Gastroesophageal sphincter (tissue), 4 donors: ENCODE measurements at regions not wholly inside any gene's neighbourhood (a gene's known extent, or its start where the extent isn't known, plus 50 kb on each side); places are given as distances from the start of the nearest gene placed in this dataset.

Experiments
- ATAC-seq: fragments of 150-250 bp; one replicate; pipeline ENCODE4 v1.9.1; 2016; ENCODE audit warnings: mild to moderate bottlenecking, moderate library complexity
- H3K27ac ChIP-seq, 4 donors: fragments of 200-600 bp; sonication (generic) in 3 of 4; 1 replicate in 3 of 4; 2 replicates in 1 of 4; pipeline ENCODE4 v1.5.1; 2016 to 2019
- H3K27me3 ChIP-seq: fragments of 200-600 bp; sonication (generic); one replicate; pipeline ENCODE4 v1.5.1; 2019
- H3K36me3 ChIP-seq, 2 donors: fragments of 200-600 bp; sonication (generic); one replicate each; pipeline ENCODE4 v1.5.1; 2019; ENCODE audit warnings: control low read depth in 1 of 2
- H3K4me1 ChIP-seq, 3 donors: fragments of 200-600 bp; sonication (generic); 1 replicate in 2 of 3; 2 replicates in 1 of 3; pipeline ENCODE4 v1.5.1; 2016 to 2019; ENCODE audit warnings: control low read depth in 2 of 3
- H3K4me3 ChIP-seq, 2 donors: fragments of 200-600 bp; sonication (generic); one replicate each; pipeline ENCODE4 v1.5.1; 2019; ENCODE audit warnings: mild to moderate bottlenecking in 1 of 2, moderate library complexity in 1 of 2
- H3K9me3 ChIP-seq, 3 donors: fragments of 200-600 bp; sonication (generic); one replicate each; pipeline ENCODE4 v1.5.1; 2017 to 2019; ENCODE audit warnings: control low read depth in 2 of 3
- EP300 ChIP-seq: sonication (generic); formaldehyde crosslinking; IDR thresholded peaks from one replicate; pipeline ENCODE4 v1.6.1; 2017; ENCODE audit warnings: antibody characterized with exemption, mild to moderate bottlenecking
- POLR2A ChIP-seq, 2 donors: fragments of 450-650 bp; IDR thresholded peaks; one replicate each; pipeline ENCODE4 v1.6.1; 2017; ENCODE audit warnings: antibody characterized with exemption in 2 of 2, mild to moderate bottlenecking in 2 of 2, moderate library complexity in 1 of 2
- POLR2AphosphoS5 ChIP-seq: sonication (generic); formaldehyde crosslinking; IDR thresholded peaks from one replicate; pipeline ENCODE4 v1.6.1; 2017; ENCODE audit warnings: antibody characterized with exemption
- WGBS, 2 donors: methylation state at CpG; one replicate each; pipeline ENCODE4 v1.1.5; 2018; ENCODE audit warnings: low coverage in 1 of 2; 5-methylcytosine and 5-hydroxymethylcytosine counted together
- TF ChIP-seq, protein P1 (sequence below), 4 experiments: fragments of 200-600 bp in 2 of 4; fragments of 450-650 bp in 2 of 4; sonication (generic) in 1 of 4; IDR thresholded peaks; one replicate each; pipeline ENCODE4 v1.5.1; 2017 to 2019; ENCODE audit warnings: antibody characterized with exemption in 4 of 4, mild to moderate bottlenecking in 2 of 4, moderate library complexity in 2 of 4

GRCh38 chr20:6851136-6851535, 83.7 kb downstream of the BMP2 start:
- no peak for TF ChIP-seq POLR2AphosphoS5
- no peak for TF ChIP-seq POLR2A (IDR thresholded peaks at IDR 0.05)
- TF ChIP-seq, protein P1, sequence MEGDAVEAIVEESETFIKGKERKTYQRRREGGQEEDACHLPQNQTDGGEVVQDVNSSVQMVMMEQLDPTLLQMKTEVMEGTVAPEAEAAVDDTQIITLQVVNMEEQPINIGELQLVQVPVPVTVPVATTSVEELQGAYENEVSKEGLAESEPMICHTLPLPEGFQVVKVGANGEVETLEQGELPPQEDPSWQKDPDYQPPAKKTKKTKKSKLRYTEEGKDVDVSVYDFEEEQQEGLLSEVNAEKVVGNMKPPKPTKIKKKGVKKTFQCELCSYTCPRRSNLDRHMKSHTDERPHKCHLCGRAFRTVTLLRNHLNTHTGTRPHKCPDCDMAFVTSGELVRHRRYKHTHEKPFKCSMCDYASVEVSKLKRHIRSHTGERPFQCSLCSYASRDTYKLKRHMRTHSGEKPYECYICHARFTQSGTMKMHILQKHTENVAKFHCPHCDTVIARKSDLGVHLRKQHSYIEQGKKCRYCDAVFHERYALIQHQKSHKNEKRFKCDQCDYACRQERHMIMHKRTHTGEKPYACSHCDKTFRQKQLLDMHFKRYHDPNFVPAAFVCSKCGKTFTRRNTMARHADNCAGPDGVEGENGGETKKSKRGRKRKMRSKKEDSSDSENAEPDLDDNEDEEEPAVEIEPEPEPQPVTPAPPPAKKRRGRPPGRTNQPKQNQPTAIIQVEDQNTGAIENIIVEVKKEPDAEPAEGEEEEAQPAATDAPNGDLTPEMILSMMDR (IDR thresholded peaks at IDR 0.05), result no peak
- no peak for TF ChIP-seq EP300
- H3K27ac ChIP-seq, result no peak overlapping the region
- no peaks in the 10 kb centered on the region for H3K4me1 ChIP-seq
- H3K4me3 ChIP-seq, result no peak overlapping the region
- no peaks in the 10 kb centered on the region for H3K36me3 ChIP-seq
- H3K9me3 ChIP-seq, result no peaks in the 10 kb centered on the region
- 76 to 97% methylated on average over 4 of the region's 4 CpGs for WGBS, 2 donors
- H3K27me3 ChIP-seq, result peaks cover 4% of the 10 kb centered on the region
- no peak for ATAC-seq

DNA sequence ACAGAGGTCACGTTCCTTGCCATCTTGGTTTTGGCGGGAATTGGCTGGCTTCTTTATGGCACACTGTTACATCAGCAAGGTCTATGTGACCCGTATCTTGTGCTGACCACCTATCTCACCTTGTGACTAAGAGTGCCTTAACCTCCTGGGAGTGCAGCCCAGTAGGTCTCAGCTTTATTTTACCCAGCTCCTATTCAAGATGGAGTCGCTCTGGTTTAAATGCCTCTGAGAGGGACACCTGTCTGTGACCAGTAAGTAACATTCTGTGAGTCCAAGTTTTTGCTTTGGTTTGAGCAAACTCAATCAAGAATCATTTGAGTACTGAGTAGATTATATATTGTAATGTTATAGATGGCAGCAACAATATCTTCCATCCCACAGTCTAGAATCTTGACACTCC, 85.0 kb downstream of the BMP2 start:
- H3K27ac ChIP-seq, result no peak overlapping the region
- WGBS, 2 donors, result 80 to 100% methylated on average over 2 of the region's 4 CpGs
- ATAC-seq, result no peak

GRCh38 chr20:6855104-6855503, 87.6 kb downstream of the BMP2 start:
- H3K4me1 ChIP-seq, result no peaks in the 10 kb centered on the region
- no peaks in the 10 kb centered on the region for H3K9me3 ChIP-seq
- H3K27me3 ChIP-seq, result peaks cover 4% of the 10 kb centered on the region
- H3K4me3 ChIP-seq, result no peak overlapping the region
- no peak for TF ChIP-seq POLR2AphosphoS5
- no peak for TF ChIP-seq POLR2A (IDR thresholded peaks at IDR 0.05)
- no peak for TF ChIP-seq EP300
- TF ChIP-seq, protein P1 (IDR thresholded peaks at IDR 0.05), result no peak
- H3K27ac ChIP-seq, result no peak overlapping the region
- ATAC-seq, result no peak
- 54 to 66% methylated on average over 2 to 3 of the region's 3 CpGs for WGBS, 2 donors
- no peaks in the 10 kb centered on the region for H3K36me3 ChIP-seq

More for the DNA sequence above, 85.0 kb downstream of the BMP2 start:
- TF ChIP-seq, protein P1 (IDR thresholded peaks at IDR 0.05), result no peak
- TF ChIP-seq POLR2AphosphoS5 (no peak), EP300 (no peak), POLR2A (IDR thresholded peaks at IDR 0.05) (no peak)
- H3K36me3 ChIP-seq, result no peaks in the 10 kb centered on the region
- peaks cover 4% of the 10 kb centered on the region for H3K27me3 ChIP-seq
- H3K4me1 ChIP-seq, result no peaks in the 10 kb centered on the region
- H3K4me3 ChIP-seq, result no peak overlapping the region
- no peaks in the 10 kb centered on the region for H3K9me3 ChIP-seq

DNA sequence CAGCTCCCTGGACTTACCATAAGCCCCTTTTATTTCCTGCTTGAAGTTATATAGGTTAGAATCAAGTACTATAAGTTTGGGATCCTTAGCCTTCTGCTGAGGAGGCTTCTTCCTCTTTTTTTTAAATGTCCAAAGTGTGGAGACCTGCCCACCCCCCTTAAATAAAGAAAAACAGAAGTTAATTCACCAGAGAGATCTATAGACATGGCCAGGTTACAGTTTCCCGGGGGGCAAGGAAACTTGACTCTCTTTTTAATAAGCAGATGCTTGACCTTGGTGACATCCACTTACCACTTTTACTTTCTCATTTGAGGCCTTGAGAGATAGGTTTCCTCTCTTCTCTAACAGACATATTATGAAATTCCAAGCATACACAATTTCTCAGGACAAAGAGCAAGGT, 88.3 kb downstream of the BMP2 start:
- 29 to 70% methylated on average over 1 of the region's 1 CpG for WGBS, 2 donors
- no peaks in the 10 kb centered on the region for H3K9me3 ChIP-seq
- ATAC-seq, result no peak
- H3K4me3 ChIP-seq, result no peak overlapping the region
- H3K27ac ChIP-seq, result no peak overlapping the region
- H3K27me3 ChIP-seq, result peaks cover under 1% of the 10 kb centered on the region
- H3K4me1 ChIP-seq, result no peaks in the 10 kb centered on the region
- TF ChIP-seq EP300, result no peak
- TF ChIP-seq, protein P1 (IDR thresholded peaks at IDR 0.05), result no peak
- no peak for TF ChIP-seq POLR2A (IDR thresholded peaks at IDR 0.05)
- no peak for TF ChIP-seq POLR2AphosphoS5
- no peaks in the 10 kb centered on the region for H3K36me3 ChIP-seq

- no peak overlapping the region for H3K4me3 ChIP-seq
- no peak for TF ChIP-seq POLR2A (IDR thresholded peaks at IDR 0.05)
- TF ChIP-seq, protein P1 (IDR thresholded peaks at IDR 0.05), result no peak
- TF ChIP-seq POLR2AphosphoS5, result no peak
- no peak for TF ChIP-seq EP300
- H3K27me3 ChIP-seq, result no peaks in the 10 kb centered on the region
- 91 to 94% methylated on average over 5 of the region's 5 CpGs for WGBS, 2 donors
- H3K36me3 ChIP-seq, result no peaks in the 10 kb centered on the region
- ATAC-seq, result no peak
- H3K4me1 ChIP-seq, result no peaks in the 10 kb centered on the region
- no peak overlapping the region for H3K27ac ChIP-seq
- no peaks in the 10 kb centered on the region for H3K9me3 ChIP-seq
Observed at GRCh38 chr20:6857927-6858326, 90.4 kb downstream of the BMP2 start.
